ENCODE measurements at regions not wholly inside any gene's neighbourhood (a gene's known extent, or its start where the extent isn't known, plus 50 kb on each side); places are given as distances from the start of the nearest gene placed in this dataset.

DNA sequence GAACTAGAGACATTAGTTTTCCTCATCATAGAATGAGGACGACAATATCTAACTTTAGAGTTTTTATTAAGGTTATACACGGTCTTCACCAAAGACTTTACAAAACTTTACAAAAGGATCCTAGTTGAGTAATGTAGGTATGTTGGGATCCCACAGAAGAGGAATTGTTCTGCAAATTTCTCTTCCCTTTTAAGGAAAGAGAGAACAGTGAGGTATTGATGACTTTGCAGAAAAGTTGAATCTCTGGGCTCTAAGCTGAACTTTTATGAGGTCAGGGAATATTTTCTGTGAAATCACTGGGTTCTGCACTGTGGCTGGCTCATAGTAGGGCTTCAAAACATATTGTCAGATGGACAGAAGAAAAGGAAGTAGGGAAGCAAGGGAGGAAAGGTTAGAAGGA, 89.8 kb upstream of the PIRT start:
- CTCF ChIA-PET, result no interaction called here
- RAD21 ChIA-PET (ENCODE audit: unreplicated experiment), result no interaction called here
- Histone ChIP-seq H4K20me1 (ENCODE audit: control insufficient read depth, insufficient read depth) (no peaks in the 10 kb centered on the region), H3K9me3 (replicated peaks; ENCODE audit: control insufficient read depth, insufficient read depth, low read length) (no peaks in the 10 kb centered on the region), H3K36me3 (ENCODE audit: control insufficient read depth in 2 of 2, insufficient read depth in 2 of 2, low read length in 1 of 2) (no peaks in the 10 kb centered on the region), H3K4me2 (ENCODE audit: control insufficient read depth, insufficient read depth) (no peak overlapping the region), H3K9ac (ENCODE audit: control insufficient read depth, insufficient read depth, low read length) (no peak overlapping the region), H3K79me2 (ENCODE audit: control insufficient read depth, insufficient read depth, low read length) (no peaks in the 10 kb centered on the region), H3K27me3 (replicated peaks in 1 of 2; ENCODE audit: control insufficient read depth in 2 of 2, insufficient read depth in 2 of 2, low read length in 1 of 2) (no peaks in the 10 kb centered on the region), H2AFZ (ENCODE audit: control insufficient read depth, low read depth, low read length) (no peak overlapping the region), H3K27ac (ENCODE audit: control insufficient read depth, insufficient read depth) (no peak overlapping the region), H3K4me3 (no peak overlapping the region), H3K4me1 (ENCODE audit: control insufficient read depth, insufficient read depth, low read length) (no peaks in the 10 kb centered on the region)
- WGBS (ENCODE audit: insufficient coverage, insufficient replicate concordance, low lambda C conversion rate, missing lambda C conversion rate), result 64% methylated on average over 2 of the region's 2 CpGs
- POLR2A ChIA-PET, result no interaction called here
- no peak for DNase-seq (ENCODE audit: low read depth, low spot score)
- BruUV-seq (replicated peaks), result no TSS peak
- TF ChIP-seq, protein P1, sequence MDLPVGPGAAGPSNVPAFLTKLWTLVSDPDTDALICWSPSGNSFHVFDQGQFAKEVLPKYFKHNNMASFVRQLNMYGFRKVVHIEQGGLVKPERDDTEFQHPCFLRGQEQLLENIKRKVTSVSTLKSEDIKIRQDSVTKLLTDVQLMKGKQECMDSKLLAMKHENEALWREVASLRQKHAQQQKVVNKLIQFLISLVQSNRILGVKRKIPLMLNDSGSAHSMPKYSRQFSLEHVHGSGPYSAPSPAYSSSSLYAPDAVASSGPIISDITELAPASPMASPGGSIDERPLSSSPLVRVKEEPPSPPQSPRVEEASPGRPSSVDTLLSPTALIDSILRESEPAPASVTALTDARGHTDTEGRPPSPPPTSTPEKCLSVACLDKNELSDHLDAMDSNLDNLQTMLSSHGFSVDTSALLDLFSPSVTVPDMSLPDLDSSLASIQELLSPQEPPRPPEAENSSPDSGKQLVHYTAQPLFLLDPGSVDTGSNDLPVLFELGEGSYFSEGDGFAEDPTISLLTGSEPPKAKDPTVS (IDR thresholded peaks at IDR 0.05; ENCODE audit: low read depth, low read length), result no peak
- no peak for TF ChIP-seq HDAC2 (IDR thresholded peaks at IDR 0.05)
- TF ChIP-seq MYC (IDR thresholded peaks at IDR 0.05; ENCODE audit: insufficient read depth, insufficient read length, insufficient replicate concordance, low read length, severe bottlenecking), result no peak
- TF ChIP-seq, protein P2, sequence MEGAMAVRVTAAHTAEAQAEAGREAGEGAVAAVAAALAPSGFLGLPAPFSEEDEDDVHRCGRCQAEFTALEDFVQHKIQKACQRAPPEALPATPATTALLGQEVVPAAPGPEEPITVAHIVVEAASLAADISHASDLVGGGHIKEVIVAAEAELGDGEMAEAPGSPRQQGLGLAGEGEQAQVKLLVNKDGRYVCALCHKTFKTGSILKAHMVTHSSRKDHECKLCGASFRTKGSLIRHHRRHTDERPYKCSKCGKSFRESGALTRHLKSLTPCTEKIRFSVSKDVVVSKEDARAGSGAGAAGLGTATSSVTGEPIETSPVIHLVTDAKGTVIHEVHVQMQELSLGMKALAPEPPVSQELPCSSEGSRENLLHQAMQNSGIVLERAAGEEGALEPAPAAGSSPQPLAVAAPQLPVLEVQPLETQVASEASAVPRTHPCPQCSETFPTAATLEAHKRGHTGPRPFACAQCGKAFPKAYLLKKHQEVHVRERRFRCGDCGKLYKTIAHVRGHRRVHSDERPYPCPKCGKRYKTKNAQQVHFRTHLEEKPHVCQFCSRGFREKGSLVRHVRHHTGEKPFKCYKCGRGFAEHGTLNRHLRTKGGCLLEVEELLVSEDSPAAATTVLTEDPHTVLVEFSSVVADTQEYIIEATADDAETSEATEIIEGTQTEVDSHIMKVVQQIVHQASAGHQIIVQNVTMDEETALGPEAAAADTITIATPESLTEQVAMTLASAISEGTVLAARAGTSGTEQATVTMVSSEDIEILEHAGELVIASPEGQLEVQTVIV (IDR thresholded peaks at IDR 0.05; ENCODE audit: borderline replicate concordance, partially characterized antibody), result no peak
- TF ChIP-seq ZNF217 (IDR thresholded peaks at IDR 0.05), result no peak
- TF ChIP-seq FOXM1 (IDR thresholded peaks at IDR 0.05; ENCODE audit: low read depth, low read length), result no peak
- no peak for TF ChIP-seq SMC3 (IDR thresholded peaks at IDR 0.05; ENCODE audit: borderline replicate concordance, low read length)
- no peak for TF ChIP-seq RAD21 (IDR thresholded peaks at IDR 0.05; ENCODE audit: insufficient read depth, low read depth, low read length)
- TF ChIP-seq TARDBP (IDR thresholded peaks at IDR 0.05; ENCODE audit: borderline replicate concordance), result no peak
- no peak for TF ChIP-seq IKZF1 (conservative IDR thresholded peaks at IDR 0.05)
- TF ChIP-seq, protein P3, sequence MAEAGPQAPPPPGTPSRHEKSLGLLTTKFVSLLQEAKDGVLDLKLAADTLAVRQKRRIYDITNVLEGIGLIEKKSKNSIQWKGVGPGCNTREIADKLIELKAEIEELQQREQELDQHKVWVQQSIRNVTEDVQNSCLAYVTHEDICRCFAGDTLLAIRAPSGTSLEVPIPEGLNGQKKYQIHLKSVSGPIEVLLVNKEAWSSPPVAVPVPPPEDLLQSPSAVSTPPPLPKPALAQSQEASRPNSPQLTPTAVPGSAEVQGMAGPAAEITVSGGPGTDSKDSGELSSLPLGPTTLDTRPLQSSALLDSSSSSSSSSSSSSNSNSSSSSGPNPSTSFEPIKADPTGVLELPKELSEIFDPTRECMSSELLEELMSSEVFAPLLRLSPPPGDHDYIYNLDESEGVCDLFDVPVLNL (IDR thresholded peaks at IDR 0.05; ENCODE audit: low read depth, low read length), result no peak
- TF ChIP-seq BCL11A (IDR thresholded peaks at IDR 0.05; ENCODE audit: low read depth, low read length), result no peak
- in situ Hi-C loops (cut with MboI) (loop anchor here (25.0 kb wide), 1 partner anchor 210 kb away; no protein-coding TSS in a partner anchor), intact Hi-C loops (cut with micrococcal nuclease; ENCODE audit: unreplicated experiment) (no loop called here)
- SMC1A ChIA-PET (ENCODE audit: uncharacterized antibody, unreplicated experiment), result no interaction called here
- FAIRE-seq, result no peak
- ATAC-seq, result no peak
